Liver (tissue), 7 donors: ENCODE measurements at regions not wholly inside any gene's neighbourhood (a gene's known extent, or its start where the extent isn't known, plus 50 kb on each side); places are given as distances from the start of the nearest gene placed in this dataset.

Experiments
- DNase-seq: peaks from one replicate; pipeline ENCODE4 v3.0.0-alpha.2; 2017; ENCODE audit warnings: low spot score
- H3K27ac ChIP-seq, 2 donors: one replicate each; pipeline ENCODE4 v1.7.0; 2013; ENCODE audit warnings: inconsistent platforms in 2 of 2, low read length in 2 of 2, control low read depth in 1 of 2, low read depth in 1 of 2, mild to moderate bottlenecking in 1 of 2
- H3K27me3 ChIP-seq, 4 donors: one replicate each; pipeline versions ENCODE4 v1.6.1 to v1.7.0; 2013; ENCODE audit warnings: low read length in 3 of 4, inconsistent platforms in 1 of 4, mild to moderate bottlenecking in 1 of 4, moderate library complexity in 1 of 4; ENCODE audit not compliant: control insufficient read depth in 4 of 4, insufficient read depth in 4 of 4
- H3K36me3 ChIP-seq, 4 donors: one replicate each; pipeline versions ENCODE4 v1.6.1 to v1.7.0; 2013; ENCODE audit warnings: low read length in 3 of 4, mild to moderate bottlenecking in 3 of 4, low read depth in 1 of 4, moderate library complexity in 1 of 4; ENCODE audit not compliant: control insufficient read depth in 4 of 4, insufficient read depth in 3 of 4
- H3K4me1 ChIP-seq, 4 donors: one replicate each; pipeline versions ENCODE4 v1.6.1 to v1.7.0; 2013; ENCODE audit warnings: low read length in 3 of 4, mild to moderate bottlenecking in 3 of 4, moderate library complexity in 1 of 4; ENCODE audit not compliant: control insufficient read depth in 4 of 4, insufficient read depth in 4 of 4
- H3K4me3 ChIP-seq, 3 donors: one replicate each; pipeline versions ENCODE4 v1.6.1 to v1.7.0; 2013; ENCODE audit warnings: low read length in 3 of 3, control low read depth in 1 of 3, low read depth in 1 of 3, mild to moderate bottlenecking in 1 of 3
- H3K9ac ChIP-seq, 2 donors: one replicate each; pipeline ENCODE4 v1.7.0; 2013; ENCODE audit warnings: low read length in 2 of 2, mild to moderate bottlenecking in 2 of 2, moderate library complexity in 2 of 2, control low read depth in 1 of 2, low read depth in 1 of 2
- H3K9me3 ChIP-seq, 4 donors: one replicate each; pipeline versions ENCODE4 v1.6.1 to v1.7.0; 2013; ENCODE audit warnings: low read length in 3 of 4; ENCODE audit not compliant: control insufficient read depth in 4 of 4
- ATF3 ChIP-seq: IDR thresholded peaks from 2 replicates; pipeline ENCODE4 v1.6.1; 2016; ENCODE audit warnings: antibody characterized with exemption
- CTCF ChIP-seq: fragments of 150-350 bp; IDR thresholded peaks from 2 replicates; pipeline ENCODE4 v1.5.1; 2017; ENCODE audit warnings: improper control_type of control experiment, low read depth, low read length; ENCODE audit not compliant: missing input control
- EGR1 ChIP-seq, 2 donors: IDR thresholded peaks; 2 replicates each; pipeline ENCODE4 v1.6.1; 2016 to 2018; ENCODE audit warnings: antibody characterized with exemption in 2 of 2, low read depth in 2 of 2
- FOXA1 ChIP-seq: IDR thresholded peaks from 2 replicates; pipeline ENCODE4 v1.6.1; 2016; ENCODE audit warnings: antibody characterized with exemption
- FOXA2 ChIP-seq: IDR thresholded peaks from 2 replicates; pipeline ENCODE4 v1.6.1; 2016; ENCODE audit warnings: antibody characterized with exemption
- GABPA ChIP-seq, 2 donors: IDR thresholded peaks in 1 of 2; conservative IDR thresholded peaks in 1 of 2; 2 replicates each; pipeline ENCODE4 v1.6.1; 2016; ENCODE audit warnings: antibody characterized with exemption in 2 of 2, mild to moderate bottlenecking in 1 of 2, moderate library complexity in 1 of 2
- HNF4A ChIP-seq, 2 donors: conservative IDR thresholded peaks; 2 replicates each; pipeline ENCODE4 v1.6.1; 2016; ENCODE audit warnings: antibody characterized with exemption in 2 of 2, mild to moderate bottlenecking in 2 of 2
- HNF4G ChIP-seq: IDR thresholded peaks from 2 replicates; pipeline ENCODE4 v1.6.1; 2016; ENCODE audit warnings: antibody characterized with exemption
- JUND ChIP-seq, 2 donors: IDR thresholded peaks; 2 replicates each; pipeline ENCODE4 v1.6.1; 2016; ENCODE audit warnings: antibody characterized with exemption in 2 of 2
- MAX ChIP-seq: IDR thresholded peaks from 2 replicates; pipeline ENCODE4 v1.6.1; 2016; ENCODE audit warnings: antibody characterized with exemption
- NR2F2 ChIP-seq: IDR thresholded peaks from 2 replicates; pipeline ENCODE4 v1.6.1; 2016; ENCODE audit warnings: antibody characterized with exemption
- RAD21 ChIP-seq, 2 donors: IDR thresholded peaks; 2 replicates each; pipeline ENCODE4 v1.6.1; 2016; ENCODE audit warnings: antibody characterized with exemption in 2 of 2, mild to moderate bottlenecking in 2 of 2
- REST ChIP-seq: IDR thresholded peaks from 2 replicates; pipeline ENCODE4 v1.6.1; 2016; ENCODE audit warnings: antibody characterized with exemption, mild to moderate bottlenecking
- RXRA ChIP-seq, 2 donors: IDR thresholded peaks; 2 replicates each; pipeline ENCODE4 v1.6.1; 2017 to 2018; ENCODE audit warnings: antibody characterized with exemption in 2 of 2, mild to moderate bottlenecking in 1 of 2
- SP1 ChIP-seq: IDR thresholded peaks from 2 replicates; pipeline ENCODE4 v1.6.1; 2018; ENCODE audit warnings: antibody characterized with exemption, mild to moderate bottlenecking
- TAF1 ChIP-seq: conservative IDR thresholded peaks from 2 replicates; pipeline ENCODE4 v1.6.1; 2016; ENCODE audit warnings: antibody characterized with exemption, mild to moderate bottlenecking
- YY1 ChIP-seq: IDR thresholded peaks from 2 replicates; pipeline ENCODE4 v1.6.1; 2016; ENCODE audit warnings: antibody characterized with exemption, mild to moderate bottlenecking
- ZBTB33 ChIP-seq: IDR thresholded peaks from 2 replicates; pipeline ENCODE4 v1.6.1; 2016; ENCODE audit warnings: antibody characterized with exemption
- donor health status: healthy.
- donor health status: healthy.
- donor health status: healthy.
- donor health status: healthy.

- H3K9ac ChIP-seq = no peak overlapping the region
- no peaks in the 10 kb centered on the region for H3K36me3 ChIP-seq
- H3K27me3 ChIP-seq = no peaks in the 10 kb centered on the region
- no peaks in the 10 kb centered on the region for H3K9me3 ChIP-seq
- H3K4me1 ChIP-seq = peaks cover 0 to 5% (median 0%) of the 10 kb centered on the region in 4 donors
- no peak overlapping the region for H3K4me3 ChIP-seq
- H3K27ac ChIP-seq = no peak overlapping the region
- DNase-seq = no peak
- no peak for TF ChIP-seq ATF3
These were observed 330.3 kb upstream of the SGO1 start for GRCh38 chr3:20516311-20516710.

GRCh38 chr3:20515834-20516233, 329.8 kb upstream of the SGO1 start:
- H3K9ac ChIP-seq = no peak overlapping the region
- DNase-seq = no peak
- peaks cover 0 to 5% (median 2%) of the 10 kb centered on the region in 4 donors for H3K4me1 ChIP-seq
- no peaks in the 10 kb centered on the region for H3K27me3 ChIP-seq
- no peaks in the 10 kb centered on the region for H3K36me3 ChIP-seq
- no peak overlapping the region for H3K4me3 ChIP-seq
- no peak for TF ChIP-seq ATF3
- no peak for TF ChIP-seq CTCF
- peak; percentile 81 for TF ChIP-seq NR2F2
- no peak for TF ChIP-seq REST
- TF ChIP-seq MAX = peak; percentile 17
- TF ChIP-seq FOXA2 = no peak
- no peak for TF ChIP-seq TAF1
- TF ChIP-seq HNF4A (conservative IDR thresholded peaks at IDR 0.05) = peak; percentile 73 to 80
- TF ChIP-seq GABPA (IDR thresholded peaks at IDR 0.05 in 1 of 2, conservative IDR thresholded peaks at IDR 0.05 in 1 of 2) = no peak
- TF ChIP-seq RAD21 (IDR thresholded peaks at IDR 0.05) = peak; percentile 49 to 63
- TF ChIP-seq EGR1 (IDR thresholded peaks at IDR 0.05; ENCODE audit: low read depth in 2 of 2) = no peak
- TF ChIP-seq YY1 = peak; percentile 95
- TF ChIP-seq FOXA1 = no peak
- TF ChIP-seq JUND (IDR thresholded peaks at IDR 0.05) = no peak
- peak; percentile 20 for TF ChIP-seq HNF4G
- no peak for TF ChIP-seq ZBTB33
- no peak for TF ChIP-seq SP1
- peak; percentile 97 to 98 for TF ChIP-seq RXRA (IDR thresholded peaks at IDR 0.05)
- no peaks in the 10 kb centered on the region for H3K9me3 ChIP-seq
- no peak overlapping the region for H3K27ac ChIP-seq
